Brain microvascular endothelial cell (primary cell): ENCODE measurements at regions not wholly inside any gene's neighbourhood (a gene's known extent, or its start where the extent isn't known, plus 50 kb on each side); places are given as distances from the start of the nearest gene placed in this dataset.
"Not testable (repeated sequence)": the region's sequence is repeated elsewhere in the genome, so short reads cannot be mapped to it uniquely, and the experiment has no call there.

ENCODE experiments used
- DNase-seq: peaks from one replicate; pipeline ENCODE4 v3.0.0-alpha.2; 2020
- H3K27ac ChIP-seq: fragments of 250-450 bp; sonication (Bioruptor Pico); 2 replicates; pipeline ENCODE4 v1.5.1; 2020; ENCODE audit warnings: mild to moderate bottlenecking, moderate library complexity
- H3K27me3 ChIP-seq: fragments of 250-450 bp; sonication (Bioruptor Pico); replicated peaks from 2 replicates; pipeline ENCODE4 v1.5.1; 2020; ENCODE audit warnings: mild to moderate bottlenecking
- H3K36me3 ChIP-seq: fragments of 250-450 bp; sonication (Bioruptor Pico); replicated peaks from 2 replicates; pipeline ENCODE4 v1.5.1; 2020; ENCODE audit warnings: mild to moderate bottlenecking
- H3K4me3 ChIP-seq: 2 replicates; pipeline ENCODE4 v1.5.1; 2011; ENCODE audit warnings: low read depth, mild to moderate bottlenecking, control low read depth, low read length, moderate library complexity
- CTCF ChIP-seq: IDR thresholded peaks from 2 replicates; pipeline ENCODE4 v1.5.1; 2011; ENCODE audit warnings: low read depth, mild to moderate bottlenecking, moderate library complexity, low read length, control low read depth, inconsistent platforms; ENCODE audit errors: missing control alignments
- in situ Hi-C: cut with HindIII; loops from 2 replicates; pipeline ENCODE4 v1.10.0; 2017; ENCODE audit warnings: low sequenced_read_pairs, low pct_ligation_motif_present

DNA sequence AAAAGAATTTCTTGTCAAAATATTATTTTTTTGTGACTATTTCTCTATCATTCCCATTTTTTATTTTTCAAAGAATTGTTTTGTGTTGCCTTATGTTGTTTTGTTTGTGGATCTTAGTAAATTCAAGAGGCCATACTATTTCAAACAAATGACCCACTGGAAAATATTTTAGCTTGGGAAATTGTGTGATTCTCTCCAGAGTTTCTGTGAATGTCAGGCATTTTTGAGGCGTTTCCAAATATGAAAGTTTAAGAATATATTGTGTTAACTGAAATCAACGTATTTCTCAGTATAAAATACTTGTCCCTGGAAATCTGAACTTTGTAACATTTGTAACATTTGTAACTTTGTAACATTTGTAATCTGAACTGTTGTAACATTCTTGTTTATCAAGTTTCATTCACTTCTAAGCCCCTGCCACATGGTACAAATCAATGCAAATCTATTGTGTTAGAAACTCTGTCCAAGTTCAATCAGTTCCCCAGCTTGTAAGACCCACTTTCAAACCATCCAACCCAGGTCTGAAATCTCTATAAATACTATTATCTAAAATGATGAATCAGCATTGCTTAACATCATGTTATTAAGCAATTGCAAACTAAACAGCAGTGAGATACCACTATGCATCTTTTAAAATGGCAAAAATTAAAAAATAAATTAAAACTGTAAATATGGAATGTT lies 465.4 kb upstream of the GRID2 start:
- DNase-seq: no peak
- in situ Hi-C loops: no loop called here
- Histone ChIP-seq H3K36me3 (no peaks in the 10 kb centered on the region), H3K27ac (no peak overlapping the region), H3K4me3 (no peak overlapping the region), H3K27me3 (no peaks in the 10 kb centered on the region)
- TF ChIP-seq CTCF: no peak

GRCh38 chr4:91840359-91840758 lies 463.4 kb upstream of the GRID2 start:
- Histone ChIP-seq H3K36me3 (no peaks in the 10 kb centered on the region), H3K27ac (no peak overlapping the region), H3K4me3 (no peak overlapping the region), H3K27me3 (no peaks in the 10 kb centered on the region)
- no peak for TF ChIP-seq CTCF
- no peak for DNase-seq
- in situ Hi-C loops: no loop called here

DNA sequence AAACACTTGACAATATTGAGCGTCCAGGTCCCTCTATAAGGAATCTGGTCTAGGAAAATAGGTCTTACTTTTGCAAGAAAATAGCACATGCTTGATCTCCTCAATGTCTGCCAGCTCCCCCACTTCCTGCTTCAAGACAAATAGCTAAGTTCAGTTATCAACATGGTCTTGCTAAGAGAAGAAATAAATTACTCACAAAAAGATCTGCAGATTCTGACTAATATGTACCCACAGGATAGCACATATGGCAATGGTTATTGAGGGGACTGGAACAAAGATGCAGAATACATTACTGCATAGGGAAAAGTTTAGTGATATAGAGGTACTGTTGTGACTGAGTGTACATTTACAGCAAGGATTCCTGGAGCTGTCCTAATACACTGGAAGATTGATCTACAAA lies 457.5 kb upstream of the GRID2 start:
- no peak for TF ChIP-seq CTCF
- no peak for DNase-seq
- Histone ChIP-seq H3K27me3 (no peaks in the 10 kb centered on the region), H3K36me3 (no peaks in the 10 kb centered on the region), H3K27ac (no peak overlapping the region), H3K4me3 (no peak overlapping the region)
- in situ Hi-C loops: no loop called here

DNA sequence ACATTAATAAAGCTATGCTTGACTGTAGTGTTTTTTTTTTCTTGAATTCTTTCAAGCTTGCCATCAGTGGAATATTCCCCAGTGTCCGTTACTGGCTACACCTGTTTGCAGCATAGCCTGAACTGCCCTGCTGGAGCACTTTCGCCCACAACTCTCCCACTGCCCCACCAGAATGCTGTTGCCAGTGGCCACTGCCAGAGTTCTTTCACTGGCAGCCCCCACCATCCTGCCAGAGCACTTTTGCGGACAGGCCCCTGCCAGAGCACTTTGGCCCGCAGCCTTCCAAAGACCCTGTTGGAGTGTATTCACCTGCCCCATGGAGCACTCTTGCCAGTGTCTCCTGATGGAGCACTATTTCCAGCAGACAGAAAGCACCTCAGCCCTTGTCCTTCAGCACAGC lies 452.3 kb upstream of the GRID2 start:
- DNase-seq: no peak
- in situ Hi-C loops: no loop called here
- no peak overlapping the region for H3K27ac ChIP-seq
- no peaks in the 10 kb centered on the region for H3K36me3 ChIP-seq
- TF ChIP-seq CTCF: no peak
- no peaks in the 10 kb centered on the region for H3K27me3 ChIP-seq
- no peak overlapping the region for H3K4me3 ChIP-seq

GRCh38 chr4:91887926-91888325 lies 415.8 kb upstream of the GRID2 start:
- no peak overlapping the region for H3K4me3 ChIP-seq
- no peak for DNase-seq
- in situ Hi-C loops: no loop called here
- H3K27ac ChIP-seq: no peak overlapping the region
- H3K36me3 ChIP-seq: no peaks in the 10 kb centered on the region
- TF ChIP-seq CTCF: no peak
- no peaks in the 10 kb centered on the region for H3K27me3 ChIP-seq

GRCh38 chr4:91891217-91891616 lies 412.5 kb upstream of the GRID2 start:
- H3K4me3 ChIP-seq, DNase-seq, H3K36me3 ChIP-seq, in situ Hi-C loops, H3K27me3 ChIP-seq, H3K27ac ChIP-seq: not testable (repeated sequence)
